HCT116 (cell line): ENCODE measurements at regions not wholly inside any gene's neighbourhood (a gene's known extent, or its start where the extent isn't known, plus 50 kb on each side); places are given as distances from the start of the nearest gene placed in this dataset.

Source experiments
- CEBPB ChIP-seq: IDR thresholded peaks from 2 replicates; pipeline ENCODE4 v1.6.1; 2012; ENCODE audit warnings: low read depth
- EZH2 ChIP-seq: fragments of 200-600 bp; sonication (generic); IDR thresholded peaks from 2 replicates; pipeline ENCODE4 v1.6.1; 2017; ENCODE audit warnings: antibody characterized with exemption, mixed run types
- JUND ChIP-seq: IDR thresholded peaks from 2 replicates; pipeline ENCODE4 v1.6.1; 2012
- POLR2A ChIP-seq: IDR thresholded peaks from 2 replicates; pipeline ENCODE4 v1.7.0; 2011; ENCODE audit warnings: borderline replicate concordance; ENCODE audit not compliant: insufficient read depth, insufficient read length; ENCODE audit errors: extremely low read depth
- POLR2AphosphoS5 ChIP-seq: IDR thresholded peaks from 2 replicates; pipeline ENCODE4 v1.6.1; 2011; ENCODE audit warnings: mild to moderate bottlenecking, low read depth, low read length, moderate library complexity
- RAD21 ChIP-seq: IDR thresholded peaks from 2 replicates; pipeline ENCODE4 v1.6.1; 2012; ENCODE audit warnings: low read depth, mild to moderate bottlenecking
- SP1 ChIP-seq: IDR thresholded peaks from 2 replicates; pipeline ENCODE4 v1.6.1; 2012; ENCODE audit warnings: low read depth
- YY1 ChIP-seq: IDR thresholded peaks from 2 replicates; pipeline ENCODE4 v1.6.1; 2011; ENCODE audit warnings: low read length, low read depth, moderate library complexity, mild to moderate bottlenecking; ENCODE audit not compliant: insufficient replicate concordance; ENCODE audit errors: extremely low read depth
- TF ChIP-seq, protein P1 (sequence below), 3 experiments: fragments of 200-600 bp in 1 of 3; sonication (generic) in 1 of 3; IDR thresholded peaks in 2 of 3; conservative IDR thresholded peaks in 1 of 3; 2 replicates each; pipeline ENCODE4 v1.5.1; 2012 to 2017; ENCODE audit warnings: low read depth in 2 of 3, low read length in 2 of 3, antibody characterized with exemption in 1 of 3, borderline replicate concordance in 1 of 3, control low read depth in 1 of 3, mild to moderate bottlenecking in 1 of 3, mixed read lengths in 1 of 3, mixed run types in 1 of 3, moderate library complexity in 1 of 3; ENCODE audit not compliant: insufficient read depth in 1 of 3
- TF ChIP-seq, protein P2 (sequence below): IDR thresholded peaks from 2 replicates; pipeline ENCODE4 v1.6.1; 2012
- TF ChIP-seq, protein P3 (sequence below): IDR thresholded peaks from 2 replicates; pipeline ENCODE4 v1.6.1; 2012

DNA sequence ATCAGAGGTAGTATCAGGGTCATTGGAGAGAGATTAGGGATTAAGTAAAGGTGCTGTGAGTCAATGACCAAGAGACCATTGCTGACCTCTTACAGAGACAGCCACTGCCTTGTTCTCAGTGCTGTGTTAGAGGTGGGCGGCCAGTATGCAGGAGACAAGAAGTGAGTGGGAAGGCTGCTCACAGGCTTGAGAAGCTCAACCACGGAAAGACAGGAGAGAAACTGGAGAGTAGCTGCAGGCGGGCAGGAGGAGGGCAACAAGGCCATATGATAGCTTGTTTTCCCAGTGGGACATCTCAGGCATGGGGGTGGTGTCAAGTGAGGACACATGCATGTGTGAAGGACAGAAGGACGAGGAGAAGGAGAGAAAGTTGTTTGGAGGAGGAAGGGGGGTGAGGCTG, 237.3 kb downstream of the PDCD6IP start:
- TF ChIP-seq, protein P1, sequence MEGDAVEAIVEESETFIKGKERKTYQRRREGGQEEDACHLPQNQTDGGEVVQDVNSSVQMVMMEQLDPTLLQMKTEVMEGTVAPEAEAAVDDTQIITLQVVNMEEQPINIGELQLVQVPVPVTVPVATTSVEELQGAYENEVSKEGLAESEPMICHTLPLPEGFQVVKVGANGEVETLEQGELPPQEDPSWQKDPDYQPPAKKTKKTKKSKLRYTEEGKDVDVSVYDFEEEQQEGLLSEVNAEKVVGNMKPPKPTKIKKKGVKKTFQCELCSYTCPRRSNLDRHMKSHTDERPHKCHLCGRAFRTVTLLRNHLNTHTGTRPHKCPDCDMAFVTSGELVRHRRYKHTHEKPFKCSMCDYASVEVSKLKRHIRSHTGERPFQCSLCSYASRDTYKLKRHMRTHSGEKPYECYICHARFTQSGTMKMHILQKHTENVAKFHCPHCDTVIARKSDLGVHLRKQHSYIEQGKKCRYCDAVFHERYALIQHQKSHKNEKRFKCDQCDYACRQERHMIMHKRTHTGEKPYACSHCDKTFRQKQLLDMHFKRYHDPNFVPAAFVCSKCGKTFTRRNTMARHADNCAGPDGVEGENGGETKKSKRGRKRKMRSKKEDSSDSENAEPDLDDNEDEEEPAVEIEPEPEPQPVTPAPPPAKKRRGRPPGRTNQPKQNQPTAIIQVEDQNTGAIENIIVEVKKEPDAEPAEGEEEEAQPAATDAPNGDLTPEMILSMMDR (IDR thresholded peaks at IDR 0.05 in 2 of 3, conservative IDR thresholded peaks at IDR 0.05 in 1 of 3; ENCODE audit: borderline replicate concordance in 1 of 3, insufficient read depth in 1 of 3, low read depth in 2 of 3, low read length in 2 of 3), result no peak
- TF ChIP-seq POLR2A (no peak), RAD21 (no peak), EZH2 (no peak), POLR2AphosphoS5 (no peak), SP1 (no peak), YY1 (no peak), JUND (no peak), CEBPB (no peak)
- TF ChIP-seq, protein P2, sequence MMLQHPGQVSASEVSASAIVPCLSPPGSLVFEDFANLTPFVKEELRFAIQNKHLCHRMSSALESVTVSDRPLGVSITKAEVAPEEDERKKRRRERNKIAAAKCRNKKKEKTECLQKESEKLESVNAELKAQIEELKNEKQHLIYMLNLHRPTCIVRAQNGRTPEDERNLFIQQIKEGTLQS, result no peak
- TF ChIP-seq, protein P3, sequence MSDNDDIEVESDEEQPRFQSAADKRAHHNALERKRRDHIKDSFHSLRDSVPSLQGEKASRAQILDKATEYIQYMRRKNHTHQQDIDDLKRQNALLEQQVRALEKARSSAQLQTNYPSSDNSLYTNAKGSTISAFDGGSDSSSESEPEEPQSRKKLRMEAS, result no peak
